ENCODE measurements at regions not wholly inside any gene's neighbourhood (a gene's known extent, or its start where the extent isn't known, plus 50 kb on each side); places are given as distances from the start of the nearest gene placed in this dataset.

DNA sequence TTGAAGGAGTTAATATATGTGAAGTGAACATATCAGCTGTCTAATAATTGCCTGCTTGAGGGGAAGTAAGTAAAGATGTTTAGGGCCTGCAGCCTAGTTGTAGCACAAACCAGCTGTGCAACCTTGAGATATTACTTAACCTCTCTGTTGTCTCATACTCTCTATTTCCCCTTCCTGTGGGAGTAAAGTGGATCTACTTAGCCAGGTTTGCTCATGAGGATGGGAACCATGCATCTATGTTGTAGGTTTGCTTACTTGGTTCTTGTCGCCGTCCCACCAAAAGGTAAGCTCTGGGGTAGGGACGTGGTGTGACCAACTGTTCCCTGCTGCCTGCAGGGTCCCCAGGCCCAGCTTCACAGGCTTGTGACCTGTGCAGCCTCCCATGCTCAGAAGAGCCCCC is 362.7 kb upstream of the SULF2 start:
- Histone ChIP-seq H3K79me2 (ENCODE audit: control insufficient read depth, low read length) (no peaks in the 10 kb centered on the region), H3F3A (ENCODE audit: control insufficient read depth, insufficient read depth) (no peaks in the 10 kb centered on the region), H4K20me1 (ENCODE audit: control insufficient read depth, insufficient read depth, low read depth, low read length) (no peaks in the 10 kb centered on the region), H3K27ac (ENCODE audit: low read depth, low read length) (no peak overlapping the region), H3K36me3 (ENCODE audit: control insufficient read depth, low read length) (no peaks in the 10 kb centered on the region), H3K4me1 (ENCODE audit: control insufficient read depth, low read length) (no peaks in the 10 kb centered on the region), H3K27me3 (ENCODE audit: control insufficient read depth, low read length) (no peaks in the 10 kb centered on the region; the same call in 1 of the 2 replicates), H3K4me3 (ENCODE audit: low read length) (no peak overlapping the region), H3K4me2 (ENCODE audit: low read length) (no peak overlapping the region), H3K9me3 (ENCODE audit: control insufficient read depth, insufficient read depth, low read length) (no peaks in the 10 kb centered on the region), H3K9me2 (replicated peaks; ENCODE audit: control insufficient read depth, low read length) (no peaks in the 10 kb centered on the region)
- TF ChIP-seq CTCF (IDR thresholded peaks at IDR 0.05; ENCODE audit: low read depth, low read length, poor library complexity, severe bottlenecking) (no peak), EZH2phosphoT487 (IDR thresholded peaks at IDR 0.05; ENCODE audit: borderline replicate concordance, low read length) (no peak)

DNA sequence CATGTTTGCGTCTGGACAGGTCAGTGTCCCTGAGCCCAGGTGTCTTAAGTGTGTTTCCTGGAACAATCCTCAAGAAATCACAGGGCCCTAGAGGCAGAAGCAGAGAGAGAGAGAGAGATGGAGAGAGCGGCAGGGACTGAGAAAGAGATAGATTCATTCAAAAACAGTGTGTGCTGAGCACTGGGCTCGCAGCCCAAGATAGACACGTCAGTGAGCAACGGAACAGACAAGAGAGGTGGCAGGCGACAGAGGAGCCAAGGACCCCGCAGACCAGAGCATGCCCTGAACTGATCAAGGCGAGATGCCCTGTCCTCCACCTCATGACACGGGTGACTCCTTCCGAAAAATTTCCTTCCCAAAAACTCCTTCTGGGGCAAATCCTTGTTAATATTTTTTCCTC is 362.0 kb upstream of the SULF2 start:
- Histone ChIP-seq H3K9me2 (replicated peaks; ENCODE audit: control insufficient read depth, low read length) (no peaks in the 10 kb centered on the region), H3K4me3 (ENCODE audit: low read length) (no peak overlapping the region), H3K79me2 (ENCODE audit: control insufficient read depth, low read length) (no peaks in the 10 kb centered on the region), H3K27ac (ENCODE audit: low read depth, low read length) (no peak overlapping the region), H4K20me1 (ENCODE audit: control insufficient read depth, insufficient read depth, low read depth, low read length) (no peaks in the 10 kb centered on the region), H3K36me3 (ENCODE audit: control insufficient read depth, low read length) (no peaks in the 10 kb centered on the region), H3K4me1 (ENCODE audit: control insufficient read depth, low read length) (no peaks in the 10 kb centered on the region), H3K9me3 (ENCODE audit: control insufficient read depth, insufficient read depth, low read length) (no peaks in the 10 kb centered on the region), H3K27me3 (ENCODE audit: control insufficient read depth, low read length) (no peaks in the 10 kb centered on the region; the same call in 1 of the 2 replicates), H3K4me2 (ENCODE audit: low read length) (no peak overlapping the region), H3F3A (ENCODE audit: control insufficient read depth, insufficient read depth) (no peaks in the 10 kb centered on the region)
- TF ChIP-seq CTCF (IDR thresholded peaks at IDR 0.05; ENCODE audit: low read depth, low read length, poor library complexity, severe bottlenecking) = no peak
- no peak for TF ChIP-seq EZH2phosphoT487 (IDR thresholded peaks at IDR 0.05; ENCODE audit: borderline replicate concordance, low read length)

GRCh38 chr20:48146877-48147276 is 361.6 kb upstream of the SULF2 start:
- no peaks in the 10 kb centered on the region for H3K9me2 ChIP-seq (replicated peaks; ENCODE audit: control insufficient read depth, low read length)
- H3K4me2 ChIP-seq (ENCODE audit: low read length) = no peak overlapping the region
- H4K20me1 ChIP-seq (ENCODE audit: control insufficient read depth, insufficient read depth, low read depth, low read length) = no peaks in the 10 kb centered on the region
- no peak overlapping the region for H3K27ac ChIP-seq (ENCODE audit: low read depth, low read length)
- H3K9me3 ChIP-seq (ENCODE audit: control insufficient read depth, insufficient read depth, low read length) = no peaks in the 10 kb centered on the region
- no peaks in the 10 kb centered on the region for H3K79me2 ChIP-seq (ENCODE audit: control insufficient read depth, low read length)
- no peak overlapping the region for H3K4me3 ChIP-seq (ENCODE audit: low read length)
- no peaks in the 10 kb centered on the region; the same call in 1 of the 2 replicates for H3K27me3 ChIP-seq (ENCODE audit: control insufficient read depth, low read length)
- H3K4me1 ChIP-seq (ENCODE audit: control insufficient read depth, low read length) = no peaks in the 10 kb centered on the region
- no peak for TF ChIP-seq EZH2phosphoT487 (IDR thresholded peaks at IDR 0.05; ENCODE audit: borderline replicate concordance, low read length)
- no peak for TF ChIP-seq CTCF (IDR thresholded peaks at IDR 0.05; ENCODE audit: low read depth, low read length, poor library complexity, severe bottlenecking)
- H3K36me3 ChIP-seq (ENCODE audit: control insufficient read depth, low read length) = no peaks in the 10 kb centered on the region
- H3F3A ChIP-seq (ENCODE audit: control insufficient read depth, insufficient read depth) = no peaks in the 10 kb centered on the region

GRCh38 chr20:48146308-48146707 is 361.0 kb upstream of the SULF2 start:
- no peak overlapping the region for H3K27ac ChIP-seq (ENCODE audit: low read depth, low read length)

More at GRCh38 chr20:48146308-48146707, 361.0 kb upstream of the SULF2 start:
- Histone ChIP-seq H3F3A (ENCODE audit: control insufficient read depth, insufficient read depth) (no peaks in the 10 kb centered on the region), H3K4me2 (ENCODE audit: low read length) (no peak overlapping the region), H3K9me3 (ENCODE audit: control insufficient read depth, insufficient read depth, low read length) (no peaks in the 10 kb centered on the region), H3K4me3 (ENCODE audit: low read length) (no peak overlapping the region), H3K36me3 (ENCODE audit: control insufficient read depth, low read length) (no peaks in the 10 kb centered on the region), H3K9me2 (replicated peaks; ENCODE audit: control insufficient read depth, low read length) (no peaks in the 10 kb centered on the region), H4K20me1 (ENCODE audit: control insufficient read depth, insufficient read depth, low read depth, low read length) (no peaks in the 10 kb centered on the region), H3K27me3 (ENCODE audit: control insufficient read depth, low read length) (no peaks in the 10 kb centered on the region; the same call in 1 of the 2 replicates), H3K4me1 (ENCODE audit: control insufficient read depth, low read length) (no peaks in the 10 kb centered on the region), H3K79me2 (ENCODE audit: control insufficient read depth, low read length) (no peaks in the 10 kb centered on the region)
- TF ChIP-seq EZH2phosphoT487 (IDR thresholded peaks at IDR 0.05; ENCODE audit: borderline replicate concordance, low read length) = no peak
- TF ChIP-seq CTCF (IDR thresholded peaks at IDR 0.05; ENCODE audit: low read depth, low read length, poor library complexity, severe bottlenecking) = no peak
